ENCODE measurements at regions not wholly inside any gene's neighbourhood (a gene's known extent, or its start where the extent isn't known, plus 50 kb on each side); places are given as distances from the start of the nearest gene placed in this dataset.

DNA sequence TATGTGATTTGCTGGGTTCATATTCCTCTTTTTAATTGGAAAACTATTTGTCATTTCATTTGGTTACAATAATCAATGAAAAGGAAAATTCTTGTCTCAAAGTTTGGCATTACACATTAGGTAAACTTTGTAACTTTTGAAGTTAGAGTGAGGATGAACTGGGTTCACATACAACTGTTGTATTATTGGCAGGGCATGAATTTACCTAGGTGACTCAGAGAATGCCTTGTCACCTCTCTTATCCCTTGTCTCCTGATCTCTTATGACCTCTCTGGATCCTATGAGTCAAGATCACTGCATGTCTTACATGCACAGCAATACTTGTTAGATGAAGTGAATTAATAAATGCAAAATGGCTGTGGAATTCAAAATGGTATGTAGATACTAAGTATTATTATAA lies 563.4 kb upstream of the GCFC2 start:
- no peak for DNase-seq (ENCODE audit: low read depth in 2 of 3, low spot score in 2 of 3)

DNA sequence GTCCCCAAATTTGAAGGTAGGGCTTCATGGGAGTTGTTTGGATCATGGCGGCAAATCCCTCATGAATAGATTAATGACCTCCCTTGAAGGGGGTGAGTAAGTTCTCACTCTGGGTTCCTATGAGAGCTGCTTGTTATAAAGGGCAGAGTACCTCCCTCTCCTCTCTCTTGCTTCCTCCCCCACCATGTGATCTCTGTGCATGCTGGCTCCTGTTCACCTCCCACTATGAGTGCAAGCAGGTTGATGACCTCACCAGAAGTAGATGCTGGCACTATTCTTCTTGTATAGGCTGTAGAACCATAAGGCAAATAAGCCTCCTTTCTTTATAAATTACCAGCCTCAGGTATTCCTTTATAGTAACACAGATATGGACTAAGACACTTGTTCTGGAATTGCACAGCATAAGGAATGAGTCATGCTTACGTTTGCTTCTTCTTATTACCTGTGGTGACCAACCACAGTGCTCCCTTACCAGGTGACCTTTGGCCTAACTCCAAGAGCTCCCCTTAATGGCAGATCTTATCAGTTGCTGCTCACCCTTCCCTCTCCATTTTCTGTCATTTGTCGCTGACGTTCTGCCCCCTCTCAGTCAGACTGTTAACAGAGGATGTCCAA lies 559.5 kb upstream of the GCFC2 start:
- no peak for DNase-seq (ENCODE audit: low read depth in 2 of 3, low spot score in 2 of 3)

DNA sequence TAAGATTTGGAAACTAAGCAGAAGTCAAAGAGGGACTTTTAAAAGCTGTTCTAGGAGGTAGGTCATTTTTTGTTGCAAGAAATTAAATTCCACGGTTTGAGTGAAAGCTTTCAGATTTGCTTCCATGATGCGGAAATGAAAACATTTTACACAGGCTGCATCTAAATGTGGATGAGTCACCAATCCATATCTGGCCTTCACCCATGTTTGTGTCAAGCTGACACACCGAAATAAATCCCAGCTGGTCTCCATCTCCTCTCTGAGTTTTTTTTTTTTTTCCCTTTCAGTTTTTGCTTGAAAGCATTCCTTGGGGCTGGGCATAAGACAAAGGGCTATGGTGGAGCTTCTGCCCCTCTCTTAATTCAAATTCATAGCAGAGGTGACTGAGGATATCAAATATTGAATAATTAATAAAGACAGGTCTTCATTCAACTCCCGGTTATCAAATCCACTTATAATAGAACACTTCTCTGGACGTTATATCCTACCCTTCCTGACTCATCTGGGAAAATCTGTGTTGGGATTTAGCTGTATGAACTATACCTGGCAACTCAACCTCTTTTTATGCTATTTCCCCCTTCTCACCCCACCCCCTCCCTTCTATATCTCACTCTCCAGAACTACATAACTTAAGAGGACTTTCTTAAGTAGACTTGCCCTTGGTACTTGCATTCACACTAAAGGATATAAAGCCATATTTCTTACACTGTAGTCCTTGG lies 558.3 kb upstream of the GCFC2 start:
- DNase-seq (ENCODE audit: low read depth in 2 of 3, low spot score in 2 of 3): no peak

DNA sequence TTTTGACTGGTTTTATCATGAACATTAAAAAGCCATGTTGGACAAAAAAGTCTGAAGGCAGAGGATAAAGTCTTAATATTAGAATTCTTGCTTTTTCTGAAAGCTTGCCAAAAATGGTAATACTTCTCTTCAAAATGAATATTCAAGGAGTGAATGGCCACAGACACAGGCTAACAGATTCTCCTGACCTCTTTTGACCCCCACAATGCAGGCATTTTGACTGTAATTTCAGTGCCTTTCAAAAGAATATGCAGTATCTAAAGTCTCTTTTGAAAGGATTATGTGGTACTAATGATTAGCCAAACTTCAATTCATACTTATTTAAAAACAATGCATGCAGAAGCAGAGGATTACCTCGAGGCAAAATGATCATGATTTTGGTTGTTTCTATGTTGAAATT lies 557.8 kb upstream of the GCFC2 start:
- DNase-seq (ENCODE audit: low read depth in 2 of 3, low spot score in 2 of 3): no peak

DNA sequence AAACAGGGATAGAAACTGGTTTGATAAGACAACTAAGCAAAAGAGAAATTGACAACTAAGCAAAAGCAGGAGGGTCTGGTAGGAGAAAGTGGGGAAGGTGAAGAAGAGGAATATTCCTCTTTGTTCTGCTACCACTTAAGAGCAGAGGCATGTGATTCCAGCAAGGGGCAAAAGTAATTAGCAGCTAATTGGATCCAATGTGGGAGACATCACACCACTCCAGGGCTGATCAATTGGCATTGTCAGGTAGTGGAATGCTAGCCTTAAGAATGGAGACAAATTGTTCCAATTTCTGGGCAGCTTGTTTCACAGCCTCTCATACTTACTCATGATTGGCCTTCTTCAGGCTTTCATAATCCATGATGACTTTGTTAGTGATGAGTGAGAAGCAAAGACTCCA lies 547.1 kb upstream of the GCFC2 start:
- DNase-seq (ENCODE audit: low read depth in 2 of 3, low spot score in 2 of 3): no peak

DNA sequence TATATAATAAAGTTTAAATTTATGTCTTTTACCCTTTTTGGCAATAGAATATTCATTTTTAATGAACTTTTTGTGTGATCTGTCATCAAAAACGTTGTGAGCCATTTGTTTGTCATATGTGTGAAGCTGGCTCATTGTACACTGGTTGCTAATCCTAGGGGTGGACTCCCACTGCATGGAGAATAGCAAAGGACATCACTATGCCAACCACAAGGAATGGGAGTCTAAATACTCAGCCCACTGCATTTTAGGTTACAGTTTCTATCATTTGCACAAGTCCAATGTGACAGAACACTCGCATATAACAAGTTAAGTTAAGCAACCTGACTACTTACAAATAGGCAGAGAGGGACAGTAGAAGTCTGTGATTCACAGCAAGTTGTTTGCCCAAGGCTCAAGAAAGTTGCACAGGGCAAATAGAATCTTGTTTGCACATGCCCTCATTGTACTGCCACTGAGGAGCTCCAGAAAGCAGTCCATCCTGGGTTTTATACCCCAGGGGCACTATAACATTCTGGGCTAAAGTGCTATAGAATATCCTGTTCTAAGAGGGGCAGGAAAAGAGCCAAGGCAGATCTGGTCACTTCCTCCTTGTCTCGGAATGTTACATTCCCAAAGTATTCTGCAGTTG lies 545.9 kb upstream of the GCFC2 start:
- no peak for DNase-seq (ENCODE audit: low read depth in 2 of 3, low spot score in 2 of 3)

DNA sequence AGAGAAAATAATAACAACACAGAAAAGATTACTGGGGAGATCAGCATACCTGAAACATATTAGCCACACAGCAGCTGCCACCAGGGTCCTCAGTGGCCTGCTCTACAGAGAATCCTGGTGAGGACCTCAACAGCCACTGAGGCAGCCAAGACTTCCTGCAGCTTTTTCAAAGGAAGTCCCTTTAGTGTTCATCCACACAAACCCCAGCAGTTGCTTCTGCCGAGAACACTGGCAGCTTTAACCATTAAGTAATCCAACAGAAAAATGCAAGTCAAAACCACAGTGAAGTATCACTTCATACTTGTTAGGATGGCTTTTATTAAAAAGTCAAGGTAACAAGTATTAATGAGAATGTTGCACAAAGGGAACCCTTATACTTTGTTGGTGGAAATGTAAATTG lies 542.0 kb upstream of the GCFC2 start:
- DNase-seq (ENCODE audit: low read depth in 2 of 3, low spot score in 2 of 3): no peak

DNA sequence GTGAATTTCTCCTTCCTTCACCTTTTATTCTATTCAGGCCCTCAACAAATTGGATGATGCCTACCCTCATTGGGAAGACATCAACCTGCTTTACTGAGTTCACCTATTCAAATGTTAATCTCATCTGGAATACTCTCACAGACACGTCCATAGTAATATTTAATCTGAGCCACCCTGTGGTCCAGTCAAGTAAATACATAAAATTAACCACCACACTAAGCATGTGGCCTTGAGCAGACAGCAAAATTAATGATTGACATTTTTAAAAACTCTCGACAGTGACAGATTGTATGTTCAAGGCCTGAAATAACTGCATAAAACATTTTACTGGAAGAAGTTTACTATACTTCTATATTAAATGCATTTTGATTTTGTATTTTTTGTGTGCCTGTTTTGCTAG lies 540.6 kb upstream of the GCFC2 start:
- no peak for DNase-seq (ENCODE audit: low read depth in 2 of 3, low spot score in 2 of 3)

DNA sequence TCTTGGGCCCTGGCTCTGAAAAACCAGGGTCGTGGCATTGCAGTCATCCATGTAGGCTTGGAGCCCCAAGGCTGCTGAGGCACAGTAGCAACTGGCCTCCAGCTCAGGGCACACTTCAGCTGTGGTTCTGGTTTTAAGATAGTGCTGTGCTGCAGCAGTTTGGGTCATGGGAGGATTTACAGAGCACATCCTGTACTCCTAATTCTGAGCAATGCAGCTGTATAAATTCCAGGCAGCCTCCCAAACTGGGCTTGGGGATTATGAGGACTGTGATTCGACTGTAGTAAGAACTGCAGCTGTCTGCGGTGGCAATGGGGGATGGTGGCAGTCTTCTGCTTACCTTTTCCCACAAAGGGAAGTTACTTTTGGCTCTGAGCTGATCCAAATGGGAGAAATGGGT lies 536.3 kb upstream of the GCFC2 start:
- DNase-seq (ENCODE audit: low read depth in 2 of 3, low spot score in 2 of 3): no peak

DNA sequence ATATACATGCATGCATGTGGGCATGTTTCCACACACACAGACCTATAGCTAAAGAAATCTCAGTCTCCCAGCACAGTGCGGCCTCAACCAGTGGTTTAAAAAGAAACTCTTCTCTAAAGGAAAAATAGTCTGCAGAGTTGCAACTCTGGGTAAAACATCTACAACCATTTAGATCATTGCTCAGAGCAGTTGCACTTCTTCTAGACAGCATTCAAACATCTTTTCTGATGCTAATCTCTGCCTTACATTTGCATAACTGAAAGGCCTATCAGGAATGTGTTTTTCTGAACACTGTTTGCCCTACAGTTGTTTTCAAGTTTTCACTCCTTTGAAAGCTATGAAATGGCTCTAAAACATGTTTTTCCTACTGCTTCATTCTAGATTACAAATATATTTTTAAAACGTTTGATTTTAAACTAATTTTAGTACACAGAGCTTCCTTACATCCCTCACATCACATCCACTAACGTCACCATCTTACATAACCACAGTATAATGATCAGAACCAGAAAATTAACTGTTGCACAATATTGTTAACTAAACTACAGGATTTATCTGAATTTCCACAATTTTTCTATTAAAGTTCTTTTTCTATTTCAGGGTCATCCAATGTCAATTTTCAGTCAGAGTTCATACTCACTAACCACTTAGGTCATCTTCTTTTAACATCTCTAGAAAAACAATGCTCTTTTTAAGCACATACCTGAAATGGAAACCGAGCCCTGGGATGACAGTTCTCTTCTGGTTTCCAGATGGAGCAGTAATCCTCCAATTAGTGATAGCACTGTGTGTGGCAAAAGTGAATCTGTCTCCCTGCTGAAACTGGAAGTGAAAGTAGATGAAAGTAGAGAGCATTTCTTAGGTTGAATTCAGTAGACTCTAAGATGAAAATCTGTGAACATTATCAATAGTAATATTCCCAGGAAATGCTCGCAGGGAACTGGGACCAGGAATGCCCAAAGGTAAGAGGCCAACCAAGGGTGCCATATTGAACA lies 501.6 kb upstream of the GCFC2 start:
- no peak for DNase-seq (ENCODE audit: low read depth in 2 of 3, low spot score in 2 of 3)

DNA sequence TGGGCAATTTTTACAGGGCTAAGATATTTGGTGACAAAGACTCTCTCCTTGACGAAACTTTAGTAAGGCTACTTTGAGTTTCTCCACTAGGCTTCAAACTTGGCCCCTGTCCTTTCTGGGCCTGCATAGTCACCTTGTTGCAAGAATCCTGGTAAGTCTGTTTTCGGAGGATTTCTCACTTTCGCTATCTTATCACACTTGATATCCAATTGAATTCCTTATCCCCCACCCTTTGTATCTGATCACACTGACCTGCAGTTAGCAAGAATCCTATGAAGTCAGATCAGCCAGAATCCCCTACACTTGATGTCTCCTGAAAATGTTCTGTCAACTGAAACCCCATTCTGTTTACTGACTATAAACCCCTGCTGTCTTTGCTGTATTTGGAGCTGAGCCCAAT lies 499.8 kb upstream of the GCFC2 start:
- no peak for DNase-seq (ENCODE audit: low read depth in 2 of 3, low spot score in 2 of 3)

DNA sequence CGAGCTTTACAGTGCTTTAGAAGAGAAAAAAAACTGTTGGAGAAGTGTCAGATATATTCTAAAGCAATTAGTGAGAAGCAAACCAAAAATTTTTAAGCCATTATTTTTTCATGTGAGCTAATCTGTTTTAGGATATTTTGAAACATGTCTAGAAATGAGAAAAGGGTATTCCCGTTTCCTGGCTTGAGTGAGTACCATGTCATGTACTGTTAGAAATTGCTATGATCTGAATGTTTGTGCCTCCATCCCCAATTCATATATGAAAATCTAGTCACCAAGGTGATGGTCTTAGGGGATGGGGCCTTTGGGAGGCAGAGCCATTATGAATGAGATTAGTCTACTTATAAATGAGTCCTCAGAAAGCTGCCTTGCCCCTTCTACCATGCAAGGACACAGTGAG lies 493.3 kb upstream of the GCFC2 start:
- DNase-seq (ENCODE audit: low read depth in 2 of 3, low spot score in 2 of 3): no peak

DNA sequence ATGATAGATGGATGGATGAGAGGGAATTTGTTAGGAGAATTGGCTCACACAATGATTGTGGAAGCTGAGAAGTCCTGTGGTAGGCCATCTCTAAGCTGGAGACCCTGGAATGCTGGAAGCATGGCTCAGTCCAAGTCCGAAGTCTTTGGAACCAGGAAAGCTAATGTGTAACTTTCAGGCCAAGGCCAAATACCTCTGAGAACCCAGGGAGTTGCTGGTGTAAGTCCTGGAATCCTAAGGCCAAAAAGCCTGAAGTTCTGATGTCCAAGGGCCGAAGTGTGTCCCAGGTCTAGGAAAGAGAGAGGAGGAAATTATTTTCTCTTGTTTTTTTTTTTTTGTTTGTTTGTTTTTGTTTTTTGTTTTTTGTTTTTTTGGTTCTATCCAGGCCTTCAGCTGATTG lies 492.2 kb upstream of the GCFC2 start:
- DNase-seq (ENCODE audit: low read depth in 2 of 3, low spot score in 2 of 3): no peak

DNA sequence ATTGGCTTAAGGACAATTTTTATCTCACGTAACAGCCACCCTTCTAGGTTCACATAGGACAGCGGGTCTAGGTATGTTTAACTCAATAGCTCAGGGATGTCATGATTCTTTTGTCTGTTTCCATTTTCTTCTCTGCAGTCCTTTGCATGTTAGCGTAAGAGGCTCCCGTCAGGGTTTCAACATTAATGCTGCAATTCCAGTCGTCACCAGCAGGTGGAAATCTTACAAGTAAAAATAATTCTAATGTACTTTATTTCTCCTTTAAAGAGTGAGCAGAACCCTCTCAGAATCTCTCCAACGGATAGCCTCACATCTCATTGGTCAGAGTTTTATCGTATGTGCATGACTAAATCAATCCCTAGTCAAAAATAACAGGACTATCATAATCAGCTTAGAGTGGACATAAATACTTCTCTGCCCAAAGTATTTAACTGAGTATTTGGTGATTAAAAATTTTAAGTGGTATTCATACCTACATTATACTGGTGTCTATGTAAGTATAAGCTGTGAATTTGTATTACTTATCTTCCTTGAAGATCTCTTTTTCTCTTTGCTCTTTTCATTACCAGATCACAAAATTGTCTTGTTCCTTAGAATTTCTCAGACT lies 487.2 kb upstream of the GCFC2 start:
- peak in 2 of 3 donors; percentile 26 to 65 for DNase-seq (ENCODE audit: low read depth in 2 of 3, low spot score in 2 of 3)

DNA sequence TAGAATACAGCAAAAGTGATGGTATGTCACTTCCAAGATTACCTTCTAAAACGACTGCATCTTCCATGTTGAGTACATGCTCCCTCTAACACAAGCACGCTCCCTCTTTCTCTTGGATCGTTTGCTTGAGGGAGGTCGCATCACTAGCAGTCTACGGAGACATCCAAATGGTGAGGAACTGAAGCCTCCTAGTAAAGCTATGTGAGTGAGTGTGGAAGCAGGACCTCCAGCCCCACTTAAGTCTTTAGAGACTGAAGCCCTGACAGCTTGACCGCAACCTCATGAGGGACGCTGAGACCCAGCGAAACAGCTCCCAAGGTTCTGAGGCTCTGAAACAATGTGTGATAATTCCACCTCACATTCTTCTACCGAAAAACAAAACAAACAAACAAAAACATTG lies 486.7 kb upstream of the GCFC2 start:
- no peak for DNase-seq (ENCODE audit: low read depth in 2 of 3, low spot score in 2 of 3)

DNA sequence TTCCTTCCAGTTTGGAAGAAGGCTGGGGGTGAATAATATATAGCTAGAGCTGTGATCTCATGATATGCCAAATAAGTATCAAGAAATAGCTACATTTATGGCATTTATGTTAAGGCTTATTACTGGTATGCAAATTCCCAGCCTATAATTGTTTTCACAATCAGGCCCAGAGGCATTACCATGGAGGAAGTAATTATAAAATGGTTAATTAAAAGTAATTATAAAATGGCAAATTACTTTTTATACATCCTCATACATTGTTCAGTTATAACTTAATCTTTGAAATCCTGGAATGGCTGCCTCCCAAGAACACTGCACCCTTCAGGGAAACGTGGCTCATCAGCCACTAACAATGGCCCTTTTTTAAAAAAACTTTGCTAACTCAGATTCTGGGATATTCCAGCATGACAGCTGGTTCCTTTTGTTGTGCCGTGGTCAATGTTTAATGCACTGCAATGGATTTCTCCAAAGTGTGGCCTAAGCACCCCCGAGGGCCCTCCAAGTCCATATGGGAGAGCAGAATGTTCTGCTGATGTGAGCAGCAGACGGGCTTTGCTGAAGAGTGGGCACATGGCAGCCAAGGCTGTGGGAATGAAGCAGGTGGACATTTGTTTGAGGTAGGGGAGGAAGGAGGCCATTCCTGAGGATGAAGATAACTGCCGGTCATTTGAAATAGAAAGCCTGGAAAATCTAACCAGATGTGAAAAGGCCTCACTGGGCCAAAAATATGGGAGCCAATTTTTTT lies 483.5 kb upstream of the GCFC2 start:
- DNase-seq (ENCODE audit: low read depth in 2 of 3, low spot score in 2 of 3): no peak

DNA sequence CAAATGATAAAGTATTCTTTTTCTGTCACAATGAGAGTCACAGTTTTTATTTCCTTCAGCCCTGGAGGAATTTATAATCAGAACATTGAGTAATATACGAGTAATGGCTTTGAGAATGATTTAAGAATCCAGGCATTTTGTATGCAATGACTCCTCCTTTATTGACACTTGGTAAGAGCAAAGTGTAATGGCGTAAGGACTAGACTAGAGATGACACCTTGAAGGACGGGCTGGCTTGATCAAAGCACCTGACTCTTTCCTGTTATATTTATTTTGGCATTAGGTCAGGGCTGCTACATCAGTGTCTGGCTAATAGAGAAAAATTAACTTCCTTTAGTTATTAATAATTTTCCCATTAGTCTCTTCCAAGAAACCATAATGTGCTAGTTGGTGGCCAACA lies 482.4 kb upstream of the GCFC2 start:
- DNase-seq (ENCODE audit: low read depth in 2 of 3, low spot score in 2 of 3): no peak

DNA sequence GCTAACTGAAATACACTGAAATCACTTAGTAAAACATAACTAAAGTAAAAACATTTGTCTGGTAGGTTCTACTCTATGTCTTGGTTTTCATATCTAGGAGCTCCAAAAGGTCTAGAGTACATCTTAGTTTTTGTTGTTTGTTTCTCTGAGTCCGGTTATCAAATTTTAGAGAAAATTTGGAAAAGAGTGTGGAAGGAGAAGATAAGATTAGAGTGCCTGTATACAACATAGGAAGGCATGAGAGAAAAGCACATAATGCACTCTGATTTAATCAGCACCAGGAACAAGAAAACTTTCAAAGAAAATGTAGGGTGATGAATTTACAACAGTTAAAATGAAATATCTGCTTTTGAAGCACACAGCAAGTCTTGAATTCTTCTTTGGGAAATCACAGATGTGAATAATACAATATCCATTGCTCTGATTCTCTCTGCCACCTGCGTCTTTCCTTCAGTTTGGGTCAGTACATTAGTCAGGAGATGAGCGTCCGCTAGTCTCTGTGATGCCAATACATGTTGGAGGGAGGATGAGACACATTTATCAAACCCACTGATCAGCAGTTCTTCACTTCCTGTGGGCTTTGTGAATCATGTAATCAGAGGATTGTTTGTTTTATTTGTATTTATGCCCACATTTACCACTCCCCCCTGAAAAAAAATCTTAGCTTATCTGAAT lies 477.8 kb upstream of the GCFC2 start:
- DNase-seq (ENCODE audit: low read depth in 2 of 3, low spot score in 2 of 3): no peak

DNA sequence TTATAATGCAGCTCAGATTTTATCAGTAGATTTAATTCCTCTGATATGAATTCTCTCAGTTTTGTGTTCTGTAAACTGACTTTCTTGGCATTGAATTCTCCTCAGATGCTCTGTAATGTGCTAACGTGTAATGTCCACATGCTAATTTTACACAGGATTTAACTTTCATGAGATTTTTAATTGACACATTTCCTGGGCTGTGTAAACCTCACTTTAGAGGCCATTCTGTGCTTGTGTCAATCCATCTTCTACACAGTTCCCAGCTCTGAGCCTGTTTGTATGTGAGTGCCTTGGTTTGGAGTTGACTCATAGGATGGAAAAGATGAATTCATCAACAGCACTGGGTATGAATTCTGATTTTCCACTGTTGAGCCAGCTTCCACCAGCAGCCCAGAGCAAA lies 476.7 kb upstream of the GCFC2 start:
- no peak for DNase-seq (ENCODE audit: low read depth in 2 of 3, low spot score in 2 of 3)

DNA sequence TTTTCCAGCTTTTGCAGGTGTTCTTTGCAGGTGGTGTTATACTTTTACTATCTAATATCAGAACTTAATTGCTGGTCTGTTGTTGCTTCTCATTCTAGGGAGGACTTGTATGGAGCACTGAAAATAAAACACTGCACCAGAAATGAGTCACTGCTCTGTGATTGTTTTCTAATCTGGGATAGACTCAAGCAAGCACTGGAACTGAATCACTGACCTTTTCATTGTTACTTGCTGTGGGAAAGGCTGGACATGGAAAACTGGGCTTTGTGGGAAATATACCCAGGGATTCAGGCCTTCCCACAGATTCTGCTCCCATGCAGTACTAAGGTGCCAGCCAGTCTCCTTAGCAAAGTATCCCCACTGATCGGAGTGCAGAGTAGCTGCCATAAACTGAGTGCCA lies 470.0 kb upstream of the GCFC2 start:
- no peak for DNase-seq (ENCODE audit: low read depth in 2 of 3, low spot score in 2 of 3)

Measured in hematopoietic multipotent progenitor cell (in vitro differentiated cells).